OCI-M2 (cell line): ENCODE measurements at regions not wholly inside any gene's neighbourhood (a gene's known extent, or its start where the extent isn't known, plus 50 kb on each side); places are given as distances from the start of the nearest gene placed in this dataset.

Experiments used
- DNase-seq: peaks from one replicate; lab custom pipeline; 2025; ENCODE audit not compliant: unreplicated experiment; lab: John Stamatoyannopoulos, UW

GRCh38 chr1:8147956-8148355, 121.8 kb upstream of the ERRFI1 start:
- no peak for DNase-seq

GRCh38 chr1:8146257-8146855, 120.2 kb upstream of the ERRFI1 start:
- DNase-seq, result no peak

- no peak for DNase-seq
Observed at GRCh38 chr1:8145545-8146202, 119.6 kb upstream of the ERRFI1 start.

- no peak for DNase-seq
Observed at GRCh38 chr1:8144323-8144722, 118.2 kb upstream of the ERRFI1 start.

- no peak for DNase-seq
Observed at GRCh38 chr1:8142955-8143629, 117.0 kb upstream of the ERRFI1 start.

- DNase-seq, result no peak
Observed at GRCh38 chr1:8139941-8140340, 113.8 kb upstream of the ERRFI1 start.

GRCh38 chr1:8139383-8139782, 113.3 kb upstream of the ERRFI1 start:
- DNase-seq, result no peak

- no peak for DNase-seq
Observed at GRCh38 chr1:8138673-8139072, 112.6 kb upstream of the ERRFI1 start.

GRCh38 chr1:8137481-8138244, 111.6 kb upstream of the ERRFI1 start:
- no peak for DNase-seq

GRCh38 chr1:8136766-8137165, 110.7 kb upstream of the ERRFI1 start:
- DNase-seq, result no peak

GRCh38 chr1:8135250-8135649, 109.1 kb upstream of the ERRFI1 start:
- no peak for DNase-seq

- no peak for DNase-seq
Observed at GRCh38 chr1:8134546-8135235, 108.6 kb upstream of the ERRFI1 start.

GRCh38 chr1:8133657-8134430, 107.7 kb upstream of the ERRFI1 start:
- no peak for DNase-seq

GRCh38 chr1:8133190-8133589, 107.1 kb upstream of the ERRFI1 start:
- no peak for DNase-seq

GRCh38 chr1:8127171-8127641, 101.1 kb upstream of the ERRFI1 start:
- DNase-seq, result no peak

- peak; percentile 78 for DNase-seq
Observed at GRCh38 chr1:8122477-8123407, 96.6 kb upstream of the ERRFI1 start.

GRCh38 chr1:8122160-8122476, 96.0 kb upstream of the ERRFI1 start:
- peak; percentile 78 for DNase-seq

GRCh38 chr1:8121261-8122159, 95.4 kb upstream of the ERRFI1 start:
- no peak for DNase-seq
